Testis (tissue), 2 donors: ENCODE measurements at regions not wholly inside any gene's neighbourhood (a gene's known extent, or its start where the extent isn't known, plus 50 kb on each side); places are given as distances from the start of the nearest gene placed in this dataset.

Experiments
- DNase-seq: peaks from one replicate; pipeline ENCODE4 v3.0.0-alpha.2; 2019
- H3K27ac ChIP-seq, 2 donors: fragments of 200-600 bp; sonication (generic); one replicate each; pipeline ENCODE4 v1.5.1; 2019
- H3K27me3 ChIP-seq: fragments of 200-600 bp; sonication (generic); one replicate; pipeline ENCODE4 v1.5.1; 2019
- H3K36me3 ChIP-seq: fragments of 200-600 bp; sonication (generic); one replicate; pipeline ENCODE4 v1.5.1; 2017; ENCODE audit warnings: low read depth; ENCODE audit errors: missing control alignments
- H3K4me1 ChIP-seq: fragments of 200-600 bp; sonication (generic); one replicate; pipeline ENCODE4 v1.5.1; 2019
- H3K4me3 ChIP-seq, 2 donors: fragments of 200-600 bp; sonication (generic); one replicate each; pipeline ENCODE4 v1.5.1; 2017 to 2019
- H3K9me3 ChIP-seq: fragments of 200-600 bp; sonication (generic); one replicate; pipeline ENCODE4 v1.5.1; 2017
- POLR2A ChIP-seq: fragments of 450-650 bp; IDR thresholded peaks from one replicate; pipeline ENCODE4 v1.6.1; 2017; ENCODE audit warnings: antibody characterized with exemption, mild to moderate bottlenecking, moderate library complexity
- WGBS, 2 donors: methylation state at CpG; one replicate each; pipeline ENCODE4 v1.1.5; 2018; 5-methylcytosine and 5-hydroxymethylcytosine counted together
- intact Hi-C: fragments of 100-400 bp; cut with DNase I; formaldehyde crosslinking; loops from one replicate; pipeline ENCODE4 v1.15.1; 2023; ENCODE audit warnings: low total_unique reads
- TF ChIP-seq, protein P1 (sequence below), 3 experiments: fragments of 450-650 bp in 2 of 3; fragments of 200-600 bp in 1 of 3; sonication (generic) in 1 of 3; IDR thresholded peaks; one replicate each; pipeline ENCODE4 v1.5.1; 2016 to 2019; ENCODE audit warnings: antibody characterized with exemption in 3 of 3, mild to moderate bottlenecking in 2 of 3, moderate library complexity in 1 of 3

DNA sequence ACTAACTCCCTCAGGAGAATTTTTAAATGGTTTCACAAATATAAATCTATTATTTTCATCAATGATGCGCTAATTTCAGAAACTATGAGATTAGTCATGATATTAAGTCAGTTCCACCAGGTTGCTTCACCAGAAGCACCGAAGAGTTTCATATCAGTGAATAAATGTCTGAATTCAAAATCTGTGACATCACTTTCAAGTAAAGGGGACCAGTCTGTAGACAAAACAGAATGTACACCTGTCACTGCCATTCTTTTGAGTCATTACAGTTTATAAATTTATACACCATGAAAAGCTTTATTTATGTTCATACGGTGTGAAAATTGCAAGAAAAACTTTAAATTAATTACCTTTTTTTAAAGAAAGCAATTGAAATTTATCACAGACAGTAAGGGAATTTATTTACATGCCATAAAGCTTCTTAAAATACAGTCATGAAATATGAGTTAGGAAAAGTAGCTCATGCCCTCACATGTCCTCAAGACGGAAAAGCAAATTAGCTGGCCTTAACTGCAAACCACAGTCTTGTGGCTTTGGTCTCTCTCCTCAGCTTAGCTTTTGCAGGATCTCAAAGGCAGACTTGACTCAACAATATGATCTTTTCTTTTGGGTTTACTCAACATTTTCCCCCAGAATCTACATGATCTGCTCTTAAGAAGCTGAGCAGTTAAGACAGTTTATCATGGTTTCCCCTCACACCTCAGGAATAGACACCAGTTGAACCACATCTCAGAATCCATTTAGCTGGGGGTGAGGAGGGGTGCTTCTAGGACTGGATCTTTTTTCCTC lies 177.7 kb upstream of the MCHR2 start:
- no peak for DNase-seq
- no peaks in the 10 kb centered on the region for H3K36me3 ChIP-seq

DNA sequence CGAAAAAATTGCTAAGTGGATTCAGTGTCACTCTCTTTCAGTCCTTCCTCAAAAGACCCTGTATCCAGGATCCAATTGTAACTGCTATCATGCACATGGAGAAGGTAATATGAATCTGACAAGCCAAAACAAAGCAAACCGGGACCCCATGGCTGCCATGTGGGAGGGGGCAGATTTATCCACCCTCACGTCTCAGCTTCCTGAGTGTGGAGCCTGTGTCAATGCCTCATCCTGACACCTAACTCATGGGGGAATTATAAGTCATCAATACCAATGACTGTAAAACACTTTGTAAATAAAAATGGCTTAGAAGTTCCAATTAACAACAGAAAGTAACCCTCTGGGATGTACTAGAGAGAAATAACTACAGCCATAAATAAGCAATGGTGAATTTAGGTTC lies 174.1 kb upstream of the MCHR2 start:
- no peaks in the 10 kb centered on the region for H3K27me3 ChIP-seq
- intact Hi-C loops, result no loop called here
- no peak overlapping the region for H3K27ac ChIP-seq
- H3K9me3 ChIP-seq, result no peaks in the 10 kb centered on the region
- no peak for DNase-seq
- TF ChIP-seq, protein P1, sequence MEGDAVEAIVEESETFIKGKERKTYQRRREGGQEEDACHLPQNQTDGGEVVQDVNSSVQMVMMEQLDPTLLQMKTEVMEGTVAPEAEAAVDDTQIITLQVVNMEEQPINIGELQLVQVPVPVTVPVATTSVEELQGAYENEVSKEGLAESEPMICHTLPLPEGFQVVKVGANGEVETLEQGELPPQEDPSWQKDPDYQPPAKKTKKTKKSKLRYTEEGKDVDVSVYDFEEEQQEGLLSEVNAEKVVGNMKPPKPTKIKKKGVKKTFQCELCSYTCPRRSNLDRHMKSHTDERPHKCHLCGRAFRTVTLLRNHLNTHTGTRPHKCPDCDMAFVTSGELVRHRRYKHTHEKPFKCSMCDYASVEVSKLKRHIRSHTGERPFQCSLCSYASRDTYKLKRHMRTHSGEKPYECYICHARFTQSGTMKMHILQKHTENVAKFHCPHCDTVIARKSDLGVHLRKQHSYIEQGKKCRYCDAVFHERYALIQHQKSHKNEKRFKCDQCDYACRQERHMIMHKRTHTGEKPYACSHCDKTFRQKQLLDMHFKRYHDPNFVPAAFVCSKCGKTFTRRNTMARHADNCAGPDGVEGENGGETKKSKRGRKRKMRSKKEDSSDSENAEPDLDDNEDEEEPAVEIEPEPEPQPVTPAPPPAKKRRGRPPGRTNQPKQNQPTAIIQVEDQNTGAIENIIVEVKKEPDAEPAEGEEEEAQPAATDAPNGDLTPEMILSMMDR (IDR thresholded peaks at IDR 0.05), result no peak
- TF ChIP-seq POLR2A, result no peak
- whole genome bisulfite sequencing, 2 donors, result 66 to 71% methylated on average over 3 of the region's 3 CpGs
- H3K36me3 ChIP-seq, result no peaks in the 10 kb centered on the region
- H3K4me1 ChIP-seq, result no peaks in the 10 kb centered on the region
- H3K4me3 ChIP-seq, result no peak overlapping the region

More for the DNA sequence above, 177.7 kb upstream of the MCHR2 start:
- intact Hi-C loops, result no loop called here
- H3K27ac ChIP-seq, result no peak overlapping the region
- H3K4me3 ChIP-seq, result no peak overlapping the region
- TF ChIP-seq, protein P1 (IDR thresholded peaks at IDR 0.05), result no peak
- no peak for TF ChIP-seq POLR2A
- no peaks in the 10 kb centered on the region for H3K27me3 ChIP-seq
- H3K4me1 ChIP-seq, result peaks cover 12% of the 10 kb centered on the region
- H3K9me3 ChIP-seq, result no peaks in the 10 kb centered on the region
- WGBS, 2 donors, result 74 to 81% methylated on average over 4 of the region's 4 CpGs

DNA sequence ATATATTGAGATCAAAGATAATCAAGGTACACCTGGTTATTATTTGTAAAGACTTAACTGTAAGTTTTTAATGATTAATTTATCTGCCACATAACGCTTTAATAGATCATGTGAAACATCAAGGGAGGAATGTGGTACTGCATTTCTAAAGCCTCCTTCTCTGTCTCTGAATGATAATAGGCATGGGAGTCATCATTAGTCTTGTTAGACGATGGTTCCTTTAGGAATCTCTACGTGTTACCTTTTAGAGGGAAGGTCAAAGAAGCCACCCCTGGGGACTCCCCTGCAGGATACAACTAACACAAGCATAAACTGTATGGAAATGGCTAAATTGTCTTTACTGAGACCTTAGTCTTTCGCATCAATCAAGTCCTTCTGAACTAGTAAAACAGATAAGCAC lies 173.6 kb upstream of the MCHR2 start:
- 57 to 59% methylated on average over 4 of the region's 4 CpGs for WGBS, 2 donors
- no peak overlapping the region for H3K4me3 ChIP-seq
- no peak for DNase-seq
- H3K27ac ChIP-seq, result no peak overlapping the region
- H3K27me3 ChIP-seq, result no peaks in the 10 kb centered on the region
- H3K36me3 ChIP-seq, result no peaks in the 10 kb centered on the region
- no peaks in the 10 kb centered on the region for H3K9me3 ChIP-seq
- TF ChIP-seq POLR2A, result no peak
- TF ChIP-seq, protein P1 (IDR thresholded peaks at IDR 0.05), result no peak
- no peaks in the 10 kb centered on the region for H3K4me1 ChIP-seq
- intact Hi-C loops, result no loop called here

DNA sequence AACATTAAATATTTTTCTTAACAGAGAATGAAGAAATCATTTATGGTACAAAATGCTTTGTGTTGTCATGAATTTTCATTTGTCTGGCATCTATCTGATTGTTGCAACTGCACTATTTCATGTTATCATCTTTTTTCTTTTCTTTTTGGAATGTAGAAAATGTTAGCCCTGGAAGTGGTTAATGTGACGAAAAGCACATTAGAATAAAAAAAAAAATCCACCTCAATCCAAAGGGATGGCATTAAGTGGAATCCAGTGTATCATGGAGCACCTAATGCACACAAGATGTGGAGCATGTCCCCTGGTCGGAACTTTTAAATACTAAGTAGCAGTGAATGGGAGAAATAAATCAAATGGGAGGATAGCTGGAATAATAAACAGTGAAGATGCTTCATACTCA lies 172.9 kb upstream of the MCHR2 start:
- no peaks in the 10 kb centered on the region for H3K9me3 ChIP-seq
- no peak overlapping the region for H3K4me3 ChIP-seq
- 42 to 50% methylated on average over 2 of the region's 2 CpGs for WGBS, 2 donors
- no peak for DNase-seq
- H3K27ac ChIP-seq, result no peak overlapping the region
- no peaks in the 10 kb centered on the region for H3K4me1 ChIP-seq
- no peaks in the 10 kb centered on the region for H3K36me3 ChIP-seq
- H3K27me3 ChIP-seq, result no peaks in the 10 kb centered on the region
- intact Hi-C loops, result no loop called here
- TF ChIP-seq POLR2A, result no peak

DNA sequence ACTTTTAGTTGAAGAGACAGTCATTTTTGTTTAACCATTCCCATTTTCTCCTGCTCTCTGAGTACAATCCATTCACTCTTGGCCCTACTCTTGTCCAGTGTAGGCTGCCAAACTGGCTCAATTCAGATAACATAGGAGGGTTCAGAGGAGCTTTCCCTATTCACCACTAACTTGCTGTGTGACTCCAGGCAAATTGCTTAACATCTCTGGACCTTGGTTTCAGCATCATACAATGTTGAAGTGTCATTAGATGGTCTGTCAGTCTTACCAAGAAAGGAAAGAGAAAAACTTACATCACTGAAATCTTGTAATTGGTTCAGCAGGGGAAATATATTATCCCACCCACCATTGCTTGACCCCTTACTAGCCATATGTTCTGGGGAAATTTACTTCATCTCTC lies 171.4 kb upstream of the MCHR2 start:
- no peaks in the 10 kb centered on the region for H3K4me1 ChIP-seq
- intact Hi-C loops, result no loop called here
- no peak overlapping the region for H3K27ac ChIP-seq
- no peaks in the 10 kb centered on the region for H3K9me3 ChIP-seq
- no peak for DNase-seq
- no peaks in the 10 kb centered on the region for H3K36me3 ChIP-seq
- no peaks in the 10 kb centered on the region for H3K27me3 ChIP-seq
- no peak overlapping the region for H3K4me3 ChIP-seq
- TF ChIP-seq, protein P1 (IDR thresholded peaks at IDR 0.05), result no peak
- TF ChIP-seq POLR2A, result no peak
